H54 (cell line): ENCODE measurements at regions not wholly inside any gene's neighbourhood (a gene's known extent, or its start where the extent isn't known, plus 50 kb on each side); places are given as distances from the start of the nearest gene placed in this dataset.
"Not testable (repeated sequence)": the region's sequence is repeated elsewhere in the genome, so short reads cannot be mapped to it uniquely, and the experiment has no call there.

Experiments
- DNase-seq: peaks from one replicate; pipeline ENCODE4 v3.0.0; 2011; ENCODE audit warnings: low spot score, mixed read lengths; ENCODE audit not compliant: insufficient read length
- FAIRE-seq: peaks from 3 replicates; lab custom pipeline; 2011; peaks lifted over from hg19 to GRCh38; lab: Jason Lieb, UNC
- POLR2A ChIP-seq: IDR thresholded peaks from 2 replicates; pipeline ENCODE4 v1.6.1; 2011; ENCODE audit warnings: low read depth, mild to moderate bottlenecking, low read length

GRCh38 chr1:47491341-47491753 is 53.5 kb downstream of the FOXD2 start:
- DNase-seq (no peak), FAIRE-seq (no peak)
- no peak for TF ChIP-seq POLR2A

GRCh38 chr1:47495176-47495713 is 57.4 kb downstream of the FOXD2 start:
- no peak for TF ChIP-seq POLR2A
- FAIRE-seq, result no peak
- no peak for DNase-seq

GRCh38 chr1:47498551-47498950 is 60.7 kb downstream of the FOXD2 start:
- DNase-seq, result no peak
- TF ChIP-seq POLR2A, result no peak
- no peak for FAIRE-seq

- no peak for TF ChIP-seq POLR2A
- FAIRE-seq (no peak), DNase-seq (no peak)
Measured at GRCh38 chr1:47501069-47501468, 63.2 kb downstream of the FOXD2 start.

GRCh38 chr1:47502746-47503370 is 65.0 kb downstream of the FOXD2 start:
- FAIRE-seq (no peak), DNase-seq (no peak)
- TF ChIP-seq POLR2A, result no peak

- DNase-seq, FAIRE-seq: not testable (repeated sequence)
Measured at GRCh38 chr1:47504840-47505239, 67.0 kb downstream of the FOXD2 start.

GRCh38 chr1:47505267-47505666 is 67.4 kb downstream of the FOXD2 start:
- no peak for FAIRE-seq
- DNase-seq, result no peak
- no peak for TF ChIP-seq POLR2A

- TF ChIP-seq POLR2A, result no peak
- no peak for FAIRE-seq
Measured at GRCh38 chr1:47506053-47506452, 68.2 kb downstream of the FOXD2 start.

GRCh38 chr1:47507144-47507543 is 69.3 kb downstream of the FOXD2 start:
- TF ChIP-seq POLR2A, result no peak
- DNase-seq (no peak), FAIRE-seq (no peak)

More at GRCh38 chr1:47506053-47506452, 68.2 kb downstream of the FOXD2 start:
- DNase-seq, result no peak

- DNase-seq (no peak), FAIRE-seq (no peak)
- no peak for TF ChIP-seq POLR2A
Measured at GRCh38 chr1:47507881-47508701, 70.2 kb downstream of the FOXD2 start.

GRCh38 chr1:47508702-47509431 is 71.0 kb downstream of the FOXD2 start:
- FAIRE-seq (no peak), DNase-seq (no peak)
- no peak for TF ChIP-seq POLR2A

- no peak for FAIRE-seq
- no peak for TF ChIP-seq POLR2A
- DNase-seq, result no peak
Measured at GRCh38 chr1:47510282-47510811, 72.5 kb downstream of the FOXD2 start.

- no peak for FAIRE-seq
- no peak for DNase-seq
- TF ChIP-seq POLR2A, result no peak
Measured at GRCh38 chr1:47511825-47512224, 74.0 kb downstream of the FOXD2 start.

- no peak for TF ChIP-seq POLR2A
- DNase-seq (no peak), FAIRE-seq (no peak)
Measured at GRCh38 chr1:47513393-47513792, 75.5 kb downstream of the FOXD2 start.
